GM18508 (cell line): ENCODE measurements at regions not wholly inside any gene's neighbourhood (a gene's known extent, or its start where the extent isn't known, plus 50 kb on each side); places are given as distances from the start of the nearest gene placed in this dataset.

Source experiments
- ATAC-seq: cut with Tn5 transposase; IDR thresholded peaks from one replicate; pipeline ENCODE4 v1.9.1; 2021; ENCODE audit warnings: moderate number of reproducible peaks; ENCODE audit not compliant: insufficient read depth, unreplicated experiment

- no peak for ATAC-seq
These were observed 261.4 kb upstream of the C1orf174 start for GRCh38 chr1:4161366-4162006.

- ATAC-seq, result no peak
These were observed 264.9 kb upstream of the C1orf174 start for GRCh38 chr1:4164965-4165364.

- no peak for ATAC-seq
These were observed 265.7 kb upstream of the C1orf174 start for GRCh38 chr1:4165686-4166300.

- ATAC-seq, result no peak
These were observed 266.6 kb upstream of the C1orf174 start for GRCh38 chr1:4166713-4167112.

GRCh38 chr1:4169991-4170390, 269.9 kb upstream of the C1orf174 start:
- ATAC-seq, result no peak

GRCh38 chr1:4170548-4171340, 270.7 kb upstream of the C1orf174 start:
- ATAC-seq, result no peak

- no peak for ATAC-seq
These were observed 271.7 kb upstream of the C1orf174 start for GRCh38 chr1:4171480-4172450.

- no peak for ATAC-seq
These were observed 272.9 kb upstream of the C1orf174 start for GRCh38 chr1:4172644-4173599.

- no peak for ATAC-seq
These were observed 273.7 kb upstream of the C1orf174 start for GRCh38 chr1:4173731-4174130.

- no peak for ATAC-seq
These were observed 274.5 kb upstream of the C1orf174 start for GRCh38 chr1:4174291-4175200.

GRCh38 chr1:4175566-4176405, 275.7 kb upstream of the C1orf174 start:
- no peak for ATAC-seq

GRCh38 chr1:4176841-4177240, 276.8 kb upstream of the C1orf174 start:
- ATAC-seq, result no peak

GRCh38 chr1:4177425-4178150, 277.5 kb upstream of the C1orf174 start:
- no peak for ATAC-seq

- no peak for ATAC-seq
These were observed 278.5 kb upstream of the C1orf174 start for GRCh38 chr1:4178501-4179113.

- ATAC-seq, result no peak
These were observed 280.1 kb upstream of the C1orf174 start for GRCh38 chr1:4179914-4180735.
